Mammary epithelial cell (primary cell): ENCODE measurements at regions not wholly inside any gene's neighbourhood (a gene's known extent, or its start where the extent isn't known, plus 50 kb on each side); places are given as distances from the start of the nearest gene placed in this dataset.

Experiments
- CTCF ChIP-seq, 2 donors: IDR thresholded peaks in 1 of 2; conservative IDR thresholded peaks in 1 of 2; 2 replicates each; pipeline ENCODE4 v1.5.1; 2011 to 2012; ENCODE audit warnings: inconsistent platforms in 2 of 2, low read length in 2 of 2, mild to moderate bottlenecking in 2 of 2, control low read depth in 1 of 2, low read depth in 1 of 2; ENCODE audit not compliant: insufficient read depth in 1 of 2; ENCODE audit errors: extremely low read depth in 1 of 2
- EZH2 ChIP-seq: IDR thresholded peaks from 2 replicates; pipeline ENCODE4 v1.6.1; 2012; ENCODE audit warnings: low read length, inconsistent platforms, borderline replicate concordance

GRCh38 chr18:25661831-25662230, 309.9 kb upstream of the ZNF521 start:
- TF ChIP-seq EZH2 (no peak), CTCF (conservative IDR thresholded peaks at IDR 0.05 in 1 of 2, IDR thresholded peaks at IDR 0.05 in 1 of 2; ENCODE audit: extremely low read depth in 1 of 2, insufficient read depth in 1 of 2, low read depth in 1 of 2, low read length in 2 of 2) (no peak)
